Peyer's patch (tissue), 4 donors: ENCODE measurements at regions not wholly inside any gene's neighbourhood (a gene's known extent, or its start where the extent isn't known, plus 50 kb on each side); places are given as distances from the start of the nearest gene placed in this dataset.

ENCODE experiments used
- CTCF ChIP-seq, 6 experiments: fragments of 450-650 bp in 4 of 6; fragments of 200-600 bp in 2 of 6; sonication (generic) in 1 of 6; IDR thresholded peaks; one replicate each; pipeline ENCODE4 v1.5.1; 2017 to 2019; ENCODE audit warnings: antibody characterized with exemption in 6 of 6, mild to moderate bottlenecking in 3 of 6, moderate library complexity in 1 of 6
- POLR2A ChIP-seq, 2 donors: fragments of 450-650 bp; IDR thresholded peaks; one replicate each; pipeline ENCODE4 v1.5.1; 2017; ENCODE audit warnings: antibody characterized with exemption in 2 of 2, mild to moderate bottlenecking in 2 of 2, moderate library complexity in 2 of 2

- TF ChIP-seq POLR2A (IDR thresholded peaks at IDR 0.05) (no peak), CTCF (IDR thresholded peaks at IDR 0.05) (no peak)
Observed at GRCh38 chr13:67772807-67773453, 542.8 kb upstream of the PCDH9 start.
